ENCODE measurements at regions not wholly inside any gene's neighbourhood (a gene's known extent, or its start where the extent isn't known, plus 50 kb on each side); places are given as distances from the start of the nearest gene placed in this dataset.

DNA sequence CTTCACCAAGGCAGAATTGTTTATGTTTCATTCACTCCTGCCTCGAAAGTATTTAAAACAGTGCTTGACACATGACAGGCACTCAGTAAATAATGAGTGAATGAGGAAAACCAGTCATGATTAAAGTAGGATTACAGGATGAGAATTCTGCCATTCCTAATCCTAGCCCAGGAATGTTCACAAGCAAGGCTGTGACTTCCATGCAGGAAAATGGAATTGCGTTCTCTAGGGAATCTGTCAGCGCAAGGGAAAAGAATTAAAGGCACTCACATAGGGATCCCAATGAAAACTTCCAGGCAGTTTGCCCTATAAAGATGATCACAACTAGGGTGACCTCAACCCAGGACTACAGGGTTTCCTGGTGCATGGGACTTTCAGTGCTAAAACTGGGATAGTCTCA lies 143.4 kb downstream of the CYSLTR2 start (continued):
- TF ChIP-seq, protein P1, sequence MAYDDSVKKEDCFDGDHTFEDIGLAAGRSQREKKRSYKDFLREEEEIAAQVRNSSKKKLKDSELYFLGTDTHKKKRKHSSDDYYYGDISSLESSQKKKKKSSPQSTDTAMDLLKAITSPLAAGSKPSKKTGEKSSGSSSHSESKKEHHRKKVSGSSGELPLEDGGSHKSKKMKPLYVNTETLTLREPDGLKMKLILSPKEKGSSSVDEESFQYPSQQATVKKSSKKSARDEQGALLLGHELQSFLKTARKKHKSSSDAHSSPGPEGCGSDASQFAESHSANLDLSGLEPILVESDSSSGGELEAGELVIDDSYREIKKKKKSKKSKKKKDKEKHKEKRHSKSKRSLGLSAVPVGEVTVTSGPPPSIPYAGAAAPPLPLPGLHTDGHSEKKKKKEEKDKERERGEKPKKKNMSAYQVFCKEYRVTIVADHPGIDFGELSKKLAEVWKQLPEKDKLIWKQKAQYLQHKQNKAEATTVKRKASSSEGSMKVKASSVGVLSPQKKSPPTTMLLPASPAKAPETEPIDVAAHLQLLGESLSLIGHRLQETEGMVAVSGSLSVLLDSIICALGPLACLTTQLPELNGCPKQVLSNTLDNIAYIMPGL (CRISPR knock-in tag; IDR thresholded peaks at IDR 0.05; ENCODE audit: borderline replicate concordance in 1 of 2, low read depth in 1 of 2), result no peak
- TF ChIP-seq SNAPC2 (CRISPR knock-in tag; IDR thresholded peaks at IDR 0.05) (no peak), ZNF549 (CRISPR knock-in tag; IDR thresholded peaks at IDR 0.05) (no peak), ZNF333 (CRISPR knock-in tag; IDR thresholded peaks at IDR 0.05; ENCODE audit: borderline replicate concordance) (no peak), RBM39 (IDR thresholded peaks at IDR 0.05; ENCODE audit: low read depth, low read length, poor library complexity, severe bottlenecking) (no peak)

DNA sequence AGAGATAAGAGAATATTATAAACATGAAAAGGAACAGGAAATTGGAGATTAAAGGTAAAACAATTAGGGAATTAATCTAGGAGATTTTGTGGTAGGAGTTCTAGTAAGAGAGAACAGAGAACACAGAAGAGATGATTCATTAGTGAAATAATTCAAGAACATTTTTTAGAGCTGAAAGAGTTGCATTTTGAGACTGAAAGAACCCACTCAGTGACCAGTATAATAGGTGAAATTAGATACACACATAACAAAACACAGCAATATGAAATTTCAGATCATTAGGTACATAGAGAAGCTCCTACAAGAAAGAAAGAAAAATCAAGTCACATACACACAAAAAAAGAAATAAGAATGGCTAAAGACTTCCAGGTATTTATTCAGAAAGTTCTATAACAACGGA lies 144.0 kb downstream of the CYSLTR2 start:
- no peaks in the 10 kb centered on the region for H3K79me2 ChIP-seq (ENCODE audit: insufficient read depth, low read length)
- H3K4me3 ChIP-seq (replicated peaks in 1 of 3; ENCODE audit: insufficient read depth in 1 of 3, low read depth in 2 of 3, low read length in 3 of 3), result no peak overlapping the region
- H3K27me3 ChIP-seq (ENCODE audit: control insufficient read depth in 1 of 2, insufficient read depth in 2 of 2, low read length in 2 of 2), result no peaks in the 10 kb centered on the region
- no peak for ATAC-seq
- POLR2A ChIA-PET, result no interaction called here
- TF ChIP-seq, protein P2, sequence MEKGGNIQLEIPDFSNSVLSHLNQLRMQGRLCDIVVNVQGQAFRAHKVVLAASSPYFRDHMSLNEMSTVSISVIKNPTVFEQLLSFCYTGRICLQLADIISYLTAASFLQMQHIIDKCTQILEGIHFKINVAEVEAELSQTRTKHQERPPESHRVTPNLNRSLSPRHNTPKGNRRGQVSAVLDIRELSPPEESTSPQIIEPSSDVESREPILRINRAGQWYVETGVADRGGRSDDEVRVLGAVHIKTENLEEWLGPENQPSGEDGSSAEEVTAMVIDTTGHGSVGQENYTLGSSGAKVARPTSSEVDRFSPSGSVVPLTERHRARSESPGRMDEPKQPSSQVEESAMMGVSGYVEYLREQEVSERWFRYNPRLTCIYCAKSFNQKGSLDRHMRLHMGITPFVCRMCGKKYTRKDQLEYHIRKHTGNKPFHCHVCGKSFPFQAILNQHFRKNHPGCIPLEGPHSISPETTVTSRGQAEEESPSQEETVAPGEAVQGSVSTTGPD (CRISPR knock-in tag; IDR thresholded peaks at IDR 0.05), result no peak
- no peak for TF ChIP-seq FOSL2 (CRISPR knock-in tag; IDR thresholded peaks at IDR 0.05)
- TF ChIP-seq TGIF2 (CRISPR knock-in tag; IDR thresholded peaks at IDR 0.05), result no peak
- CTCF ChIA-PET (ENCODE audit: low intra/inter-chr PET ratio, low total read pairs), result no interaction called here
- H4K20me1 ChIP-seq (ENCODE audit: insufficient read depth, low read length), result no peaks in the 10 kb centered on the region
- no peak overlapping the region for H3K9ac ChIP-seq (ENCODE audit: insufficient read depth, low read depth, low read length)
- BruUV-seq (replicated peaks), result no TSS peak
- in situ Hi-C loops (cut with HindIII; ENCODE audit: extremely low pct_ligation_motif_present, low pct_unique_long_range_greater_than_20kb), result no loop called here
- no peak for DNase-seq (ENCODE audit: low spot score)
- FAIRE-seq, result no peak
- H3K36me3 ChIP-seq (replicated peaks in 1 of 2; ENCODE audit: control insufficient read depth in 1 of 2, insufficient read depth in 2 of 2, low read length in 2 of 2), result no peaks in the 10 kb centered on the region
- no peak overlapping the region for H3K27ac ChIP-seq (ENCODE audit: extremely low read length, insufficient read depth, low read length)
- intact Hi-C loops (cut with micrococcal nuclease; ENCODE audit: unreplicated experiment), result no loop called here
- H3K4me1 ChIP-seq (ENCODE audit: insufficient read depth, low read length), result no peaks in the 10 kb centered on the region
- 48% methylated on average over 1 of the region's 1 CpG for WGBS (ENCODE audit: low lambda C conversion rate)
- H3K4me2 ChIP-seq (ENCODE audit: low read depth, low read length), result no peak overlapping the region
- H2AFZ ChIP-seq (ENCODE audit: low read length), result no peak overlapping the region
- no peaks in the 10 kb centered on the region for H3K9me3 ChIP-seq (ENCODE audit: low read length)

All from HepG2 (cell line).